GM18858 (cell line): ENCODE measurements at regions not wholly inside any gene's neighbourhood (a gene's known extent, or its start where the extent isn't known, plus 50 kb on each side); places are given as distances from the start of the nearest gene placed in this dataset.

Experiments used
- ATAC-seq: cut with Tn5 transposase; IDR thresholded peaks from one replicate; pipeline ENCODE4 v1.9.1; 2021; ENCODE audit not compliant: unreplicated experiment

DNA sequence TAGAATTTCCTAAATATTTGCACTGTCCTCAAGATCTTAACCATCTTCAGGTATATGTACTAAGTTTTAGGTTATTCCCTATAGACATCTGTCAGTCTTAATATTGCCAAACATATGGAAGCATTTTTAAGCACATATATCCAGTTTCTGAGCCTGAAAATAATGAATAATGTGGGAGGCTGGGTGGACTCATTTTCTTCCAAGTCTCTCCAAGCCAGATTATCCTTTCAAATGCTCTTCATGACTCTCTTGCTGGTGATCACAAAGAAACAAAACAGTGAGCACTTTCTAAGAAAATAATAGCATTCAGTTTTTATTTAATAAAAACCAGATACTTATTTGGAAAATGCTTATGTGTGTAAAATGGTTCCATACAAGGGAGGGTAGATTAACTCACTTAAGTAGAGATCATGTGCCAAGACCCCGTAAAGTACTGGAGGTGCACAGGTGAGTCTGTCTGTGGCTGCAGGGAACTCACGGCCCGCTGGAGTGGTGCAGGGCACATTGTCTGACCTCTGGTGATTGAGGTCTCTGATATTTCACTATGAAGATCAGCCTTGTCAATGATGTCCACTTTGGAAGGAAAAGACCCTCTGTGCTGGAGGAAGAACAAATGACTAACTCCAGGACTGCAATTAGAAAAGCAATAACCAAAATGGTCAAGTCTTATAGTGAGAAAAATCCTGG, 161.6 kb downstream of the TMEM18 start:
- no peak for ATAC-seq

DNA sequence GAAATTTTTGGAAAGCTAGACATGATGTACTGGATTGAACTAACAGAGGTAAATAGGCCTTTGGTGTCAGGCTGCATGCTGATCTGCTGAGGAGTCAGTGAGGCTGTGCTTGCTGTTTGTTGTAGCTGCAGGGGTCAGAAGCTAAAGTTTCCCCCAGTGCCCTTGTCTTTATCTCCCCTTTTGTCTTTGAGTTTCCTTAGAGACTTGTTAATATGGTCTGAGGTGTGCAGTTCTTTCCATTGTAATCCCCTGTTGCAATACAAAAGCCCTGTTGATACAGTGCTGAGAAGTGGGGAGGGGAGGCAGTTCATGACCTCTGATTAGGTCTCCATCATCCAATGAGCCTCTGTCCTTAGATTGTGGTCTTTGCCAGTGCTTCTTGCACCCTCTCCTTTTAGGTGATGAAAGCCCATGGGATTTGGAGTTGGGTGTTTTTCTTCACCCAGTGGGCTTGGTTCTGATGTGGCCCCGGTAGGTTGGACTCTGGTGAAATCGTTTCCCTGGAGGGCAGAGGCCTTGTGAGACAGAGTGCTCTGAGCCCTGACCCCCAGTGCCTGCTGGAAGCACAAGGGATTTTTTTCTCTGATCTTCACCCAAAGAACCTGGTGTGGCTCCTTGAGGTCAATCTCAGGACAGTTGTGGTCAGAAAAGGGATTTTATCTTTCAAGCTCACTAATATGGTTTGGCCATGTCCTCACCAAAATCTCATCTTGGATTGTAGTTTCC, 163.1 kb downstream of the TMEM18 start:
- ATAC-seq: no peak

DNA sequence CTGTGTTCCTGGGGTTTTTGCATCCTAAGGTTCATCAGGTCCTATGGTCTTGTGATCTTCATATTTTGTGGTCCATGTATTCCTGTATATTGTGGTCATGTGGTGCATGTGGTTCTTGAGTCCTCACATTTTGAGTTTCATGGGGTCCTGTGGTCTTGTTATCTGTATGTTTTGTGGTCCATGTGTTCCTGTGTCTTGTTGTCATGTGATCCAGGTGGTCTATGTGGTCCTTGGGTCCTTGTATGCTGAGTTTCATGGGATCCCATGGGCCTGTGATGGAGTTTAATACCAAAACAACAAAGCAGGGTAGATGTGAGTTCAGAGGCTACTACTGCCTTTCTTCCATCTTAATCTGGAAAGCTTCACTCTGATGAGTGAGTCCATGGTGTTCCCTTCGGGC, 166.4 kb downstream of the TMEM18 start:
- no peak for ATAC-seq

DNA sequence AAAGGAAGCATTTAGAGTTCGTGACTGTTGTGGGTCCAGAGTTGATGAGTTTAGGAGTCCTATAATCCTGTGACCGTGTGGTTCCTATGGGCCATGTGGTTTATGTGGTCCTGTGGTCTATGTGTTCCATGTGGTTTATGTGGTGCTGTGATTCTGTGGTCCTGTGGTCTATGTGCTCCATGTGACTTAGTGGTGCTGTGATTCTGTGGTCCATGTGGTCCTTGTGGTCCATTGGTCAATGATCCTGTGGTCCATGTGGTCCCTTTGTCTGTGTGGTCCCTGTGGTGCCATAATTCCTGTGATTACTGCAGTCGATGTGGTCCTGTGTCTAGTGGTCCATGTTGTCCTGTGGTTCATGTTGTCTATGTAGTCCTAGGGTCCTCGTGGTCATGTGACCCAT, 167.3 kb downstream of the TMEM18 start:
- ATAC-seq: no peak

DNA sequence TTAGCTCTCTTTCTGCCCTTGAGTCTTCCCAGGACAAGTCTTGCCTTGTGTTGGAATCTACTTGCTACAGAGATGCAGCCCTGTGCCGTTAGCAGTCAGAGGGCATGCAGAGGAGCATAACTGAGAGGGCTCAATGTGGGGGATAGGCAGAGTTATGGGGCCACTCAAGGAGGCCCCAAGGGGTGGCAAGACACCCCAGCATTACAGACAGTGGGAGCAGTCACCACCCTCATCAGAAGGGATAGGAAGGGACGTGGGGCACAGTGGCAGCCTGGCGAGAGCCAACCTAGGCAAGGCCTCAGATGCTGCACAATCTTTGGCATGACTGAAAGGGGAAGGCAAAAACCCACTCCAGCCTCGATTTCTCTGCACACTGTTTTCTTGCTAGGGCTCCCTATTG, 169.1 kb downstream of the TMEM18 start:
- no peak for ATAC-seq

DNA sequence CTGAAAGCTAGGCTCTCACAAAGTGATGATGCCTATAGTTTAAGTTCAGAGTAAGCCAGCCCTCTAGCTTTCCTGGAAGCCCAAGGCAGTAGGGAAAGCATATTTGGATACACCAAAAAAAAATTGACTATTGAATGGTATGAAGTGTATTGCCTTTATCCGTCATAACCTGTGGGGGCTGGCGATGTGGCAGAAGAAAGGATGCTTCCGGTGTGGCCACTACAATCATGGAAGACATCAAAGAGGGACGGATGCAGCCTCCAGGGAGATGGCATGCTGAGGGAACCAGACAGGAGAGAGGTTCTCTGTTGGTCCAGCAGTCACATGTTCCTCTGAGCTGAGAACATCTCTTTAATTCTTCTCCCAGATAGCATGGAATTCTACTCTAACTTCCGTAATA, 170.3 kb downstream of the TMEM18 start:
- no peak for ATAC-seq

DNA sequence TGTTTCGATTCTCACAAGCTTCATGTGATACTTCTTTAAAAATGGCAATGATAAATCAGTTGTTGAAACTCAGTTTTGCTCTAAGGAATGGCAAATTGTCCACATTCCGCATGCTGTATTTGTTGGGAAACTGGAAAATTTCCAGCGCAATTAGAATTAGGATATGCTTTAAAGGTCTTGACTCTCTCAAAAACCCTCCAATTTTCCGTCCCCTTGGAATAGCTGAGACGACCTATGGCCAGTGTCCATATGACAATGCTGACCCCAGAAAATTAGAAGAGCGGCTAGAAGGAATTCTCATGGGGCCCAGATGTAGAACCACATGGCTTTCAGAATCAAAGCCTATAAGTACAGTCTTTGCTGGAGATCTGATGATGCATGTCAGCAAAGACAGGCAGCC, 170.8 kb downstream of the TMEM18 start:
- ATAC-seq: no peak

DNA sequence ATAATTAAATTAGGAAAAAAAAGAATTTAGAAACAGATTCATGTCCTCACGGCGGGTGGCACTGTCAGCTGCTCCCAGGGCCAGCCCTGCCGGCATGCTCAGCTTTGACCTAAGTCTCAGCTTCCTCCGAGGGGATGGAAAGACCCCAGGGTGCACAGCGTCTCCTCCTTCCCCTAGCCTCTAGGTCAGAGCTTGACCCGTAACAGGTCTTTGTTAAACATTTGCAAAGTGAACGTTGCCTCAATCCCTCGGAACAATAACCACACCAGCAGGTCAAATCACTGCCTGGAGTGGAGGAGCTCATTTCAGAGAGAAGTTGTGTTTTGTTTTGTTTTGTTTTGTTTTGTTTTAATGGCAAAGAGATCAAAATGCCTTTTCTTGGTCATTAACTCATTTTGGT, 171.3 kb downstream of the TMEM18 start:
- no peak for ATAC-seq

DNA sequence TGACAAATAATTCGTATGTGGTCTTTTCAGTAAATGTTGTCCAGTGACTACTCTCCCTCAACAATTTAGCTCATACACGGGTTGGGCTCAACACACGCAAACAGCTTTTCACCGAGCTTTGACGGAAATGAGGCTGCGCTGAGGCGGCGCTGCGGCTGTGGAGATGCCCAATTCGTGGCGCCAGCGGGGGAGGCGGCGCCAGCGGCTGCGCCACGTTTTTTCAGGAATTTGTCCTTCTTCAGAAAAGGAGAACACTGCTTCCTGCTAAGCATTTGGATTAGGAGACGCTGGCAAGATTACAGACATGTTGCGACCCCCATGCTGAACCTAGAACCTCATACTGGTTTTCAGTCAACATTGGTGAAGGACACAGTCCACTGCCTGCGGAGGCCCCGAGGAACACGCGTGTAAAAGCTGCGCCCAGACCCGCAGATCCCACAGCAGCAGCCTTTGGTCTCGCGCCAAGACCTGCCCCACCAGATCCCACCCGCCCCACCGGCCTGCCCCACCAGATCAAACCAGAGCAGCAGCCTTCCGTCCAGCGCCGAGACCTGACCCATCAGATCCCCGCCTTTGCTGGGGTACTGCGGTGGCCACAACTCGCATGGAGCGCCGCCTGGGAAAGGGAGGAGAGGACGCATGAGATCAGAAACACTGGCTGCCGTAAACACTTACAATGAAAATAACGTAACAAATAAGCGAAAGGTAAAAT, 173.8 kb downstream of the TMEM18 start:
- no peak for ATAC-seq

DNA sequence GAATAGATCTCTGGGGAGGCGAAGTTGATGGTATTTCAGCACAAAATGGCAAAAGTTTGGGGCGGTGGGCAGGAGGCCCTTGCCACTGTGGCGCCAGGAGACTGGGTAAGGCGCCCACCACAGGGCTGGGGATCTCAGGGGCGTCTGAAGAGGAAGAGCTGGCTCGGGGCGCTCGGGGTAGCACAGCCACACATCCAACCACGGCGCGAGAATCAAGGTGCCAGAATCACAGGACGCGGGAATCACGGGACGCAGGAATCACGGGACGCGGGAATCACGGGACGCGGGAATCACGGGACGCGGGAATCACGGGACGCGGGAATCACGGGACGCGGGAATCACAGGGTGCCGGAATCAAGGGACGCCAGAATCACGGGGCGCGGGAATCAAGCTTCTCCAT, 174.4 kb downstream of the TMEM18 start:
- ATAC-seq: no peak

DNA sequence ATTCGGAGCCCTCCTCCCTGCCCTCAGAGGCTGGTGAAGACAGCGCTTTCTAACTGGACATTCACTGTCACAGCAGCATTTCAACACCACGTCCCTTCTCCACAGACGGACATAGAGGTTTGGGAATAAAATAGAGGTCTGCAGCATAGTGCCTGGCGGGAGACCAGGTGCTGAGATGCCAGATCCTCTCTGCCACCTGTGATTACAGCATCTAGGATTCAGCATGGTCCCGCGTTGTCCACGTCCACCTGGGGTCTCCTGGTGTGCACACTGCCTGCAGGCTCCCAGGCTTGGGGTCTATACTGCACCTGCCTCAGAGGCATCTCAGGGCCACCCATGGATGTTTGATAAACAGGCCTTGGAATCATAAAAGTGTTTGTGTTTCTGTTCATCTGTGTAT, 175.5 kb downstream of the TMEM18 start:
- no peak for ATAC-seq

DNA sequence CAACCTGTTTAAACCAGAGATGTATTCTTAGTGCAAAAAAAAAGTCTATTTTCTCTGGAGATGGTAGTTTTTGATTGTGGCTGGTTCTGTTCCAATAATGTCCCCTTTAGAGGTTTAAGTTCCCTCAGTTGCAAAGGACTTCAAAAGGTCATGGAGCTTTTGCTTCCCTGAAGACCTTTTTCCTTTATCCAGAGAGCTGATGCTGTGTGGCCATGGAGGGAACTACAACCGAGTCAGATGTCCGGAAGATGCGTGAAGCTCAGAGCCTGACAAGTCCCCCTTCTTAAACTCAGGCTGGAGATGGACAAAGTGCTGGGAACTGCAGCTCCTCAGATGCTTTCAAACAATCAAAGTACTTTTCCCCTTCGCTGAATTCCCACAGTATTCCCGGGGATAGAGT, 176.1 kb downstream of the TMEM18 start:
- no peak for ATAC-seq

DNA sequence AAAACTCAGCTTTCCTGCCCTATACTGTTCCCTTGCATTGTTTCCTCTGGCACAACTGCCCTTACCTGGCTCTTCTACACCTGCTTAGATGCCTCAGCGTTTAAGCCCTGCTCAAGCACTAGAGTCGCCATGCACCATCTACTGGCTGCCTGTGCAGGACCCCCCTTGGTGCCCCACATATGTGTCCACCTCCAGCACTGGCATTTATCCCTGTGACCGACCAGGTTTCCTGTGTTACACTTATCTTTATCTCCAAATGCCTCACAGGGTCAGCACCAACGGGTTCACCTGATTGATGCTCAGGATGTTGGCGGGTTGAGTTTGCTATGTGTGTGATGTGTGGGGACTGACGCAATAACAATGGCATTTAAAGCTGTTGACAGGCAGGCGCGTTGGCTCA, 177.5 kb downstream of the TMEM18 start:
- no peak for ATAC-seq

DNA sequence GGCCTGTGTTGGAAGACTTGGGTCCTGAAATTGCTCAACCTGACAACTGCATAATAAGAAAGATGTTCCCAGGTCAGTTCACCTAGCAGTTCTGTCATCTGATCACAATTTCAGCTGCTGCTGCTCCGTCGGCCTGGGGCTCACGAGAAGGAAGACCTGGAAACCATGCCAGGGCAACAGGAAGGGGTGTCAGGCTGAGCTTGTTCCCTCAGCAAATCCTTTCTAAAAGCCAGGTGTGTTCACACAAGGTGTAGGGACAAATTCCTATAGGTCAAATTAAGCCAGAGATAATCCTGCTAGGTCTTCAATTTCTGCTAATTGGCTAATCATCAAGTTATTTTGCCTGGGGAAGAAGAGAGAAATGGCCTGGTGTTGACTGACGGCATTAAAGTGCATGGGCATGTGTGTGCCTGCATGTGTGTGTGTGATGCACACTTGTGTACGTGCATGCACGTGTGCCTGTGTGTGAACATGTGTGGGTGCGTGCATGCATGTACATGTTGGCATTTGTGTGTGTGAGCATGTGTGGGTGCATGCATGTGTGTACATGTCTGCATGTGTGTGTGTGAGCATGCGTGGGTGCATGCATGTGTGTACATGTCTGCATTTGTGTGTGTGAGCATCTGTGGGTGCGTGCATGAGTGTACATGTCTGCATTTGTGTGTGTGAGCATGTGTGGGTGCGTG, 178.6 kb downstream of the TMEM18 start:
- no peak for ATAC-seq

DNA sequence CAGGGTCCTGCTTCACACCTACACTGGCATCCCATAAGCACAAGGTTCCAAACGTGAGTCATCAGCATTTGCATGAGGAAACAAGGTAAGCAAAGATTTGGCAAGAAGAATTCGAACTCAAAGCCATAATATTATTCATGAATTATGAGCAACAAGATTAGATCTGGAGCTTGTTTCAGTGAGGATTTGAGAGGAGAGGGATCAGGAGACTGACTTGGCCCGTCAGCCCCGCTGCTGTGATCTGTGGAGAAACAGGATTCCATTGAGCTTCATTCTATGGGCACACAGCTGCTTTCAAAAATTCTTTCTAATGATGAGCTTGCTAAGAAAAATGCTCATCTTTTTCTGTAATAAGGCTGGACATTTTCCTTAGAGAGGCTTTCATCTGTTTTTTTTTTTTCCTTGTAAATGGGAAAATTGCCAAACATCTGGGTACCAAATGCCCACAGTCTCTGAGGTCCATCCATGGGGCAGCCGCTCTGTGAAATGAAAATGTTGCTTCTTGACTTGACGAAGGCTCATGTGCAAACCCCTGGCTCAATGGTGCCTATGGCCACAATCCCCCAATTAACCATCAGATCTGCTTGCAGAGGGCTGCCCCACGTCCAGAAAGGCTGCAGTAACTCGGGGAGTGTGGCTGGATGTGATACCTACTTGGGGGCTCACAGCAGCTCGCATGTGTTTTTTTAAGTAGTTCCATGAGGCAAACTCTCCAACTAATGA, 179.3 kb downstream of the TMEM18 start:
- no peak for ATAC-seq

DNA sequence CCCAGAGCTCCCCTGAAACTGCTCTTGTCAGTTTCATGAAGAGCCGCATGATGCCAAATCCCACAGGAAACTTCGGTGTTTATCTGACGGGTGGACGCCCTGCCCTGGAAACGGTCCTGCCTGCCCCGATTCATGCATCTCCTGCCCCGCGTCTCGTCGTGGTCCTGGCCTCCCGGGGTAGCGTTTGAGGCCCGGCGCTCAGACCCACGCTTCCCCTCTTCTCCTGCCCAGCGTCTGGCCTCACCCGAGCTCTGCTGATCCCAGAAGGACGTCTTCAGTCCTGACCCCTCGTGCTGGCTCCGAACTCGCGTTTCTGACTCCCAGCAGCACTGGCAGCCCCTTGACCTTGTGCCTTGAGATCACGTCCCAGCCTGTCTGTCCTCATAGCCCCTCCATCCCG, 180.5 kb downstream of the TMEM18 start:
- ATAC-seq: no peak

DNA sequence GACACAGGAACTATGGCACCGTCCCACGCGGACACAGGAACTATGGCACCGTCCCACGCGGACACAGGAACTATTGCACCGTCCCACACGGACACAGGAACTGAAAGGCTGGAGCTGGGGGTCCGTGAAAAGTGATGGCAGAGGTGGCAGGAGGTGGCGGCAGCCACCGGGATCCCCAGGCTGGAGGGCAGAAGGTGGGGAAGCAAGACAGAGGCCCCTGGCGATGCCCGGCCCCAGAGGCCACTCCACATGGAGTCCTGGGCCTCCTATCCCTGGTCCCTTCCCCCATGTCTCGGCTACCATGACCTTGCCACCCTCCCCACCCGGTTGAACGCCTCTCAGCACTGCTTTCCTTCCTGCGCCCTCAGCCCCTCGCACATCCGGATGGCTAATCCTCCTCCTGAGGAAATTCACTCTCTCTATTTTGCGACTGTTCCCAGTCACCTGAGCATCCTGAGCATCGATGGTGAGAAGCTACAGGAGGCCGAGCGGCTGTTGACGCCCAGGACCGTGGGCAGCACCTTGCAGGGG, 181.4 kb downstream of the TMEM18 start:
- ATAC-seq: no peak

DNA sequence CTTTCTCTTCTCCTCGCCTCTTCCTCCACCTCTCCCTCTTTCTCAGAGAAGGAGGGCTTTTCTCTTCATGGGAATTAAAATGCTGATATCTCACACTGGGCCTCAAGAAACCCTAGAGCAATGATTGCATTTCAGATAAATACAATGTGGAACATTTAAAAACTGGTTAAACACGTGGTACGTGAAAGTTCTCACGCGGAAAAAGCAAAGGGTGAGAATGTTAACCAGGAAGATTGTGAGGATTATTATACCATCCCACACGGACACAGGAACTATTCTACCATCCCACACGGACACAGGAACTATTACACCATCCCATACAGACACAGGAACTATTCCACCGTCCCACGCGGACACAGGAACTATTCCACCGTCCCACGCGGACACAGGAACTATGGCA, 182.4 kb downstream of the TMEM18 start:
- no peak for ATAC-seq

DNA sequence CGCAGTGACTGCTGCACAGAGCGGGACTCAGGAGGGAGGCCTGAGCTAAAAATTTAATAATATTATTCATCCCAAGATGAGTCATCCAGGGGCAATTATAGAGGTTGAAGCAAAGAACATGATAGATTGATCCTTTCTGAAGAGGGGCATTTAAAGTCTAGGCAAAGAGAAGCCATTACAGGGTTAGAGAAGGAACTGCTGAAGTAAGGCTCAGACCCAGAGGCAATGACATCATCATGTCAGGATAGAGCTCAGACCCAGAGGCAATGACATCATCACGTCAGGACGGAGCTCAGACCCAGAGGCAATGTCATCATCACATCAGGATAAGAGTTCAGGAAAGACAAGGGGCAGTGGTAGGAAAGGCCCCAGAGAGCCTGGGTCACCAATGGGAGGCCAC, 184.0 kb downstream of the TMEM18 start:
- ATAC-seq: no peak

DNA sequence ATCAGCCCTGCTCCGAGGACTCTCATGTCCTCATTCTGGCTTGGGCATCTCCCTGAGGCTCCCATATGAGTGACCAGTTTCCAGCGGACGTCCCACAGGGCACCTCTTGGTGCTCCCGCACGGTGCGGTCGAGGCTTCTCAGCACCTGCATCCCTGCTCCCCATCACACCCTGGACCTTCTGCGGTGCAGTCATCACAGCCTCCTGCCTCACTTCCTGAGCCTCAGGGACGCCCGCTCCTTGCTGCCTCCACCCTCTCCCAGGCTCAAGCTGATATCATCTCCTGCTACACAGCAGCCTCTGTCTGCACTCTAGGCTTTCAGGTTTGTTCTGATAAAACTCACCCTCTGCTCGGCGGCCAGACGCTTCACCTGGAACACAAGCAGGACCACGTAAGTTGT, 185.0 kb downstream of the TMEM18 start:
- no peak for ATAC-seq

DNA sequence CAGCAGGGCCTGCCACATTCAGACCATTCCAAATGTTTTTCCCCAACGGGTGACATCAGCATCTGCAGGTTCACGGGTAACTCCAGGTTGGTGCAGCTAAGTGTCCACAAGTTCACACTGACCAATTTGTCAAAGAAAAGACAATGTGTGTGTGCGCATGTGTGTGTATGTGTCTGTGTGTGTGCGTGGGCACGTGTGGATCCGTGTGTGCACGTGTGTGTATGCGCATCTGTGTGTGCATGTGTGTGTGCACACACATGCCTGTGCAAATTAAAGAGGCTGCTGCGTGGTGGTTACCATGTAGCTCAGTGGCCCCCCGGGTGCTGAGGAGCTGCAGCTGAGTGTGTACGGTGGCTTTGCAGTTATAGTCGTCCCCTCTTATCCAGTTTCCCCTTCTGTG, 187.4 kb downstream of the TMEM18 start:
- ATAC-seq: no peak
